GM23338 (cell line): ENCODE measurements at regions not wholly inside any gene's neighbourhood (a gene's known extent, or its start where the extent isn't known, plus 50 kb on each side); places are given as distances from the start of the nearest gene placed in this dataset.

Experiments used
- ATAC-seq: fragments of 200-7000 bp; cut with Tn5 transposase; 3 replicates; pipeline ENCODE4 v1.9.1; 2020
- DNase-seq: peaks from one replicate; pipeline ENCODE4 v3.0.0-alpha.2; 2015; ENCODE audit warnings: low spot score
- H2AFZ ChIP-seq: fragments of 200-600 bp; sonication (generic); 2 replicates; pipeline ENCODE4 v1.8.0; 2016; ENCODE audit warnings: antibody characterized with exemption, mild to moderate bottlenecking, moderate library complexity
- H3F3A ChIP-seq: fragments of 200-600 bp; sonication (generic); replicated peaks from 2 replicates; pipeline ENCODE4 v1.8.0; 2017; ENCODE audit warnings: antibody characterized with exemption, mixed run types, low read depth
- H3K27ac ChIP-seq: fragments of 200-600 bp; sonication (generic); 2 replicates; pipeline ENCODE4 v1.6.1; 2016; ENCODE audit warnings: low read depth
- H3K27me3 ChIP-seq: fragments of 200-600 bp; sonication (generic); 2 replicates; pipeline ENCODE4 v1.8.0; 2016; ENCODE audit warnings: mild to moderate bottlenecking, mixed run types, moderate library complexity; ENCODE audit not compliant: insufficient read depth
- H3K36me3 ChIP-seq: fragments of 200-600 bp; sonication (generic); 2 replicates; pipeline ENCODE4 v1.8.0; 2016; ENCODE audit warnings: mild to moderate bottlenecking; ENCODE audit not compliant: insufficient read depth
- H3K4me1 ChIP-seq: fragments of 200-600 bp; sonication (generic); 2 replicates; pipeline ENCODE4 v1.8.0; 2016; ENCODE audit warnings: mild to moderate bottlenecking, moderate library complexity; ENCODE audit not compliant: insufficient read depth
- H3K4me2 ChIP-seq: fragments of 200-600 bp; sonication (generic); 2 replicates; pipeline ENCODE4 v1.7.1; 2017; ENCODE audit warnings: mixed run types
- H3K4me3 ChIP-seq: fragments of 200-600 bp; sonication (generic); 2 replicates; pipeline ENCODE4 v1.6.1; 2016; ENCODE audit warnings: mixed run types
- H3K79me2 ChIP-seq: fragments of 200-600 bp; sonication (generic); replicated peaks from 2 replicates; pipeline ENCODE4 v1.8.0; 2017; ENCODE audit warnings: mild to moderate bottlenecking; ENCODE audit not compliant: insufficient read depth
- H3K9me2 ChIP-seq: fragments of 200-600 bp; sonication (generic); 2 replicates; pipeline ENCODE4 v1.8.0; 2017; ENCODE audit not compliant: insufficient read depth
- H4K20me1 ChIP-seq: fragments of 200-600 bp; sonication (generic); replicated peaks from 2 replicates; pipeline ENCODE4 v1.8.0; 2017; ENCODE audit warnings: mild to moderate bottlenecking; ENCODE audit not compliant: insufficient read depth
- H3K27ac Mint-ChIP-seq: 2 replicates; pipeline ENCODE4 v1.8.0; 2020; ENCODE audit warnings: inconsistent platforms, mild to moderate bottlenecking, moderate library complexity, mixed read lengths
- H3K27me3 Mint-ChIP-seq: 3 replicates; pipeline ENCODE4 v1.8.0; 2022; ENCODE audit warnings: low read depth, mild to moderate bottlenecking, moderate library complexity, mixed read lengths, inconsistent platforms; ENCODE audit not compliant: insufficient read depth, poor library complexity
- H3K36me3 Mint-ChIP-seq: 3 replicates; pipeline ENCODE4 v1.8.0; 2021; ENCODE audit warnings: low read depth, mild to moderate bottlenecking, inconsistent platforms, moderate library complexity, mixed read lengths
- H3K4me1 Mint-ChIP-seq: 3 replicates; pipeline ENCODE4 v1.8.0; 2020; ENCODE audit warnings: mild to moderate bottlenecking, inconsistent platforms, mixed read lengths
- H3K4me3 Mint-ChIP-seq: 3 replicates; pipeline ENCODE4 v1.8.0; 2021; ENCODE audit warnings: moderate library complexity, mild to moderate bottlenecking, inconsistent platforms, mixed read lengths
- H3K9me3 Mint-ChIP-seq: 3 replicates; pipeline ENCODE4 v1.8.0; 2020; ENCODE audit warnings: moderate library complexity, mild to moderate bottlenecking, inconsistent platforms, mixed read lengths
- EZH2phosphoT487 ChIP-seq: fragments of 200-600 bp; sonication (generic); IDR thresholded peaks from one replicate; pipeline ENCODE4 v1.8.1; 2018; ENCODE audit warnings: antibody characterized with exemption; ENCODE audit not compliant: unreplicated experiment
- NANOG ChIP-seq: IDR thresholded peaks from 2 replicates; pipeline ENCODE4 v1.6.1; 2016; ENCODE audit warnings: antibody characterized with exemption, borderline replicate concordance
- POLR2AphosphoS5 ChIP-seq: IDR thresholded peaks from 2 replicates; pipeline ENCODE4 v1.6.1; 2016; ENCODE audit warnings: antibody characterized with exemption, low read depth
- REST ChIP-seq: IDR thresholded peaks from one replicate; pipeline ENCODE4 v1.6.1; 2018; ENCODE audit warnings: antibody characterized with exemption; ENCODE audit not compliant: unreplicated experiment
- STAT1 ChIP-seq: IDR thresholded peaks from one replicate; pipeline ENCODE4 v1.6.1; 2016; ENCODE audit warnings: antibody characterized with exemption; ENCODE audit not compliant: unreplicated experiment
- ZNF462 ChIP-seq: fragments of 250-450 bp; sonication (Bioruptor Pico); IDR thresholded peaks from 2 replicates; pipeline ENCODE4 v1.5.0; 2020; ENCODE audit warnings: mild to moderate bottlenecking, moderate library complexity

GRCh38 chr20:51143652-51144051 lies 120.7 kb upstream of the KCNG1 start (continued):
- TF ChIP-seq ZNF462 (CRISPR knock-in tag) (no peak), EZH2phosphoT487 (no peak), NANOG (no peak)

- Mint-ChIP-seq H3K27me3 (peaks cover 2% of the 10 kb centered on the region), H3K4me3 (no peak overlapping the region), H3K9me3 (peaks cover 10% of the 10 kb centered on the region; the same call in 2 of the 3 replicates), H3K36me3 (no peaks in the 10 kb centered on the region), H3K27ac (no peak overlapping the region), H3K4me1 (no peaks in the 10 kb centered on the region)
- H3K4me1 ChIP-seq, result no peaks in the 10 kb centered on the region
- H3K27ac ChIP-seq, result no peak overlapping the region
- H3K9me2 ChIP-seq, result no peaks in the 10 kb centered on the region
- H3F3A ChIP-seq, result no peaks in the 10 kb centered on the region
- H3K4me2 ChIP-seq, result no peak overlapping the region
- no peak for DNase-seq
- H2AFZ ChIP-seq, result no peak overlapping the region
- ATAC-seq, result no peak
- H3K4me3 ChIP-seq, result no peak overlapping the region
- no peaks in the 10 kb centered on the region for H3K27me3 ChIP-seq
- H3K36me3 ChIP-seq, result no peaks in the 10 kb centered on the region
- no peaks in the 10 kb centered on the region for H4K20me1 ChIP-seq
- no peaks in the 10 kb centered on the region for H3K79me2 ChIP-seq
- TF ChIP-seq ZNF462 (CRISPR knock-in tag) (no peak), NANOG (no peak), POLR2AphosphoS5 (no peak), STAT1 (no peak), REST (no peak)
Measured at GRCh38 chr20:51142448-51142847, 119.5 kb upstream of the KCNG1 start.
